ENCODE measurements at regions not wholly inside any gene's neighbourhood (a gene's known extent, or its start where the extent isn't known, plus 50 kb on each side); places are given as distances from the start of the nearest gene placed in this dataset.
A peak's percentile ranks its signal among the peaks of the same experiment; 100 is the strongest.

DNA sequence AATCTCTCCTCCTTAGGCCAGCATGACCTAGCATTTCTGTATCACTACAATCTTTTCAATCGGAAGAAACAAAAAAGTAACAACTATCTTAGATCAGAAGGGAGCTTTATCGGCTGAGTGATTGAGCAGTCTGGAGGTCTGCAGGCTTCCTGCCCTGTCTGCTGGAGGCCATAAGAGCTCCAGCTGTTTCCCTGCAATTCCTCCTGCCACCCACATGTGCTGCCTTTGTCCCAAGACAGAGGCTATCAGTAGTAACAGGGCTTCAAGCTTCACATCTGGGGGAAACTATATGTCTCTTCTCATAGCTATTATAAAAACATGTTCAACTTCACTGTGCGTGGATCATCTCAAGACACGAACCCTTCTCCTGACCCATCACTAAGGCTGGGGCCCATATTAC, 70.1 kb upstream of the VWC2 start:
- H3K27me3 ChIP-seq (ENCODE audit: insufficient read depth): no peaks in the 10 kb centered on the region
- no peak overlapping the region for H3K27ac Mint-ChIP-seq
- 0 out of 2 replicates have a peak, but pooled peaks cover 4% of the 10 kb centered on the region for H3K9me2 ChIP-seq (ENCODE audit: insufficient read depth)
- H2AFZ ChIP-seq: no peak overlapping the region; the same call in 1 of the 2 replicates
- H4K20me1 ChIP-seq (replicated peaks; ENCODE audit: insufficient read depth): no peaks in the 10 kb centered on the region
- DNase-seq (ENCODE audit: low spot score) (no peak), ATAC-seq (0 out of 3 replicates have a peak, but pooled peaks have one; percentile 23)
- H3K4me3 ChIP-seq: no peak overlapping the region
- H3F3A ChIP-seq (replicated peaks; ENCODE audit: low read depth): no peaks in the 10 kb centered on the region
- H3K4me1 ChIP-seq (ENCODE audit: insufficient read depth): no peaks in the 10 kb centered on the region
- peaks cover 7% of the 10 kb centered on the region; the same call in 2 of the 3 replicates for H3K4me1 Mint-ChIP-seq
- H3K9me3 Mint-ChIP-seq: no peaks in the 10 kb centered on the region
- no peaks in the 10 kb centered on the region for H3K36me3 ChIP-seq (ENCODE audit: insufficient read depth)
- H3K4me3 Mint-ChIP-seq: no peak overlapping the region
- no peaks in the 10 kb centered on the region for H3K27me3 Mint-ChIP-seq (ENCODE audit: insufficient read depth, low read depth, poor library complexity)
- no peak overlapping the region for H3K27ac ChIP-seq (ENCODE audit: low read depth)
- H3K79me2 ChIP-seq (replicated peaks; ENCODE audit: insufficient read depth): no peaks in the 10 kb centered on the region
- no peak for TF ChIP-seq ZNF462 (CRISPR knock-in tag; IDR thresholded peaks at IDR 0.05)
- no peak for TF ChIP-seq ETS1 (IDR thresholded peaks at IDR 0.05)
- no peak for TF ChIP-seq JUNB (IDR thresholded peaks at IDR 0.05; ENCODE audit: unreplicated experiment)
- TF ChIP-seq POLR2AphosphoS5 (IDR thresholded peaks at IDR 0.05; ENCODE audit: low read depth): no peak
- TF ChIP-seq NANOG (IDR thresholded peaks at IDR 0.05; ENCODE audit: borderline replicate concordance): no peak
- TF ChIP-seq ZNF331 (CRISPR knock-in tag; IDR thresholded peaks at IDR 0.05; ENCODE audit: low read depth): no peak
- TF ChIP-seq CREB1 (CRISPR knock-in tag; IDR thresholded peaks at IDR 0.05; ENCODE audit: low read depth): no peak
- no peak for TF ChIP-seq STAT1 (IDR thresholded peaks at IDR 0.05; ENCODE audit: unreplicated experiment)
- no peak for TF ChIP-seq EZH2 (IDR thresholded peaks at IDR 0.05; ENCODE audit: low read depth, unreplicated experiment)
- no peak for TF ChIP-seq ZNF114 (CRISPR knock-in tag; IDR thresholded peaks at IDR 0.05)
- TF ChIP-seq, protein P1, sequence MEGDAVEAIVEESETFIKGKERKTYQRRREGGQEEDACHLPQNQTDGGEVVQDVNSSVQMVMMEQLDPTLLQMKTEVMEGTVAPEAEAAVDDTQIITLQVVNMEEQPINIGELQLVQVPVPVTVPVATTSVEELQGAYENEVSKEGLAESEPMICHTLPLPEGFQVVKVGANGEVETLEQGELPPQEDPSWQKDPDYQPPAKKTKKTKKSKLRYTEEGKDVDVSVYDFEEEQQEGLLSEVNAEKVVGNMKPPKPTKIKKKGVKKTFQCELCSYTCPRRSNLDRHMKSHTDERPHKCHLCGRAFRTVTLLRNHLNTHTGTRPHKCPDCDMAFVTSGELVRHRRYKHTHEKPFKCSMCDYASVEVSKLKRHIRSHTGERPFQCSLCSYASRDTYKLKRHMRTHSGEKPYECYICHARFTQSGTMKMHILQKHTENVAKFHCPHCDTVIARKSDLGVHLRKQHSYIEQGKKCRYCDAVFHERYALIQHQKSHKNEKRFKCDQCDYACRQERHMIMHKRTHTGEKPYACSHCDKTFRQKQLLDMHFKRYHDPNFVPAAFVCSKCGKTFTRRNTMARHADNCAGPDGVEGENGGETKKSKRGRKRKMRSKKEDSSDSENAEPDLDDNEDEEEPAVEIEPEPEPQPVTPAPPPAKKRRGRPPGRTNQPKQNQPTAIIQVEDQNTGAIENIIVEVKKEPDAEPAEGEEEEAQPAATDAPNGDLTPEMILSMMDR (conservative IDR thresholded peaks at IDR 0.05; ENCODE audit: low read depth in 2 of 2): no peak
- TF ChIP-seq REST (IDR thresholded peaks at IDR 0.05; ENCODE audit: unreplicated experiment): no peak
- no peak for TF ChIP-seq EZH2phosphoT487 (IDR thresholded peaks at IDR 0.05; ENCODE audit: unreplicated experiment)
- no peak overlapping the region for H3K4me2 ChIP-seq
- H3K36me3 Mint-ChIP-seq (ENCODE audit: low read depth): no peaks in the 10 kb centered on the region

Measured in GM23338 (cell line).